ENCODE measurements at regions not wholly inside any gene's neighbourhood (a gene's known extent, or its start where the extent isn't known, plus 50 kb on each side); places are given as distances from the start of the nearest gene placed in this dataset.

DNA sequence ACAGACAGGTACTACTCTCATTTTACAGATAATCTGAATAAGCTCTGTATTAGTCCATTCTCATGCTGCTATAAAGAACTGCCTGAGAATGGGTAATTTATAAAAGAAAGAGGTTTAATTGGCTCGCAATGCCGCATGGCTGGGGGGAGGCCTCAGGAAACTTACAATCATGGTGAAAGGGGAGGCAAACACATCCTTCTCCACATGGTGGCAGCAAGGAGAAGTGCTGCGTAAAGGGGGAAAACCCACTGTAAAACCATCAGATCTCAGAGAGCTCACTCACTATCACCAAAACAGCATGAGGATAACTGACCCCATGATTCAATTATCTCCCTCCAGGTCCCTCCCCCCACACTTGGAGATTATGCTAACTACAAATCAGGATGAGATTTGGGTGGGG is 254.4 kb downstream of the KCNE4 start:
- Histone ChIP-seq H3F3A (replicated peaks; ENCODE audit: insufficient read depth) (no peaks in the 10 kb centered on the region), H3K4me1 (ENCODE audit: control insufficient read depth in 1 of 2, insufficient read depth in 2 of 2, low read depth in 1 of 2, low read length in 1 of 2) (no peaks in the 10 kb centered on the region), H3K4me2 (no peak overlapping the region), H3K4me3 (ENCODE audit: low read depth in 2 of 2, low read length in 1 of 2) (no peak overlapping the region), H3K9ac (no peak overlapping the region), H4K20me1 (ENCODE audit: insufficient read depth) (no peaks in the 10 kb centered on the region), H3K9me2 (no peaks in the 10 kb centered on the region), H3K79me2 (ENCODE audit: insufficient read depth) (no peaks in the 10 kb centered on the region), H2AFZ (ENCODE audit: low read depth) (no peak overlapping the region), H3K27ac (ENCODE audit: low read depth in 2 of 2, low read length in 1 of 2) (no peak overlapping the region), H3K9me3 (no peaks in the 10 kb centered on the region), H3K27me3 (ENCODE audit: insufficient read depth) (no peaks in the 10 kb centered on the region), H3K36me3 (replicated peaks in 1 of 2; ENCODE audit: control insufficient read depth in 1 of 2, insufficient read depth in 2 of 2, low read length in 1 of 2) (no peaks in the 10 kb centered on the region)
- no peak for DNase-seq
- TF ChIP-seq RAD21 (IDR thresholded peaks at IDR 0.05; ENCODE audit: low read length) (peak; percentile 44), SMC3 (IDR thresholded peaks at IDR 0.05; ENCODE audit: low read depth, low read length) (peak; percentile 21; the same call in 1 of the 2 replicates), YY1 (IDR thresholded peaks at IDR 0.05; ENCODE audit: low read depth) (no peak)
- TF ChIP-seq, protein P1, sequence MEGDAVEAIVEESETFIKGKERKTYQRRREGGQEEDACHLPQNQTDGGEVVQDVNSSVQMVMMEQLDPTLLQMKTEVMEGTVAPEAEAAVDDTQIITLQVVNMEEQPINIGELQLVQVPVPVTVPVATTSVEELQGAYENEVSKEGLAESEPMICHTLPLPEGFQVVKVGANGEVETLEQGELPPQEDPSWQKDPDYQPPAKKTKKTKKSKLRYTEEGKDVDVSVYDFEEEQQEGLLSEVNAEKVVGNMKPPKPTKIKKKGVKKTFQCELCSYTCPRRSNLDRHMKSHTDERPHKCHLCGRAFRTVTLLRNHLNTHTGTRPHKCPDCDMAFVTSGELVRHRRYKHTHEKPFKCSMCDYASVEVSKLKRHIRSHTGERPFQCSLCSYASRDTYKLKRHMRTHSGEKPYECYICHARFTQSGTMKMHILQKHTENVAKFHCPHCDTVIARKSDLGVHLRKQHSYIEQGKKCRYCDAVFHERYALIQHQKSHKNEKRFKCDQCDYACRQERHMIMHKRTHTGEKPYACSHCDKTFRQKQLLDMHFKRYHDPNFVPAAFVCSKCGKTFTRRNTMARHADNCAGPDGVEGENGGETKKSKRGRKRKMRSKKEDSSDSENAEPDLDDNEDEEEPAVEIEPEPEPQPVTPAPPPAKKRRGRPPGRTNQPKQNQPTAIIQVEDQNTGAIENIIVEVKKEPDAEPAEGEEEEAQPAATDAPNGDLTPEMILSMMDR (IDR thresholded peaks at IDR 0.05) = peak; percentile 52
- ChIA-PET CTCF (interaction anchor here (1.3 kb wide), 1 partner anchor 335 kb away, joined by 4 read pairs; no protein-coding TSS in a partner anchor), POLR2A (no interaction called here)
- 85% methylated on average over 3 of the region's 3 CpGs for WGBS (ENCODE audit: low lambda C conversion rate)

DNA sequence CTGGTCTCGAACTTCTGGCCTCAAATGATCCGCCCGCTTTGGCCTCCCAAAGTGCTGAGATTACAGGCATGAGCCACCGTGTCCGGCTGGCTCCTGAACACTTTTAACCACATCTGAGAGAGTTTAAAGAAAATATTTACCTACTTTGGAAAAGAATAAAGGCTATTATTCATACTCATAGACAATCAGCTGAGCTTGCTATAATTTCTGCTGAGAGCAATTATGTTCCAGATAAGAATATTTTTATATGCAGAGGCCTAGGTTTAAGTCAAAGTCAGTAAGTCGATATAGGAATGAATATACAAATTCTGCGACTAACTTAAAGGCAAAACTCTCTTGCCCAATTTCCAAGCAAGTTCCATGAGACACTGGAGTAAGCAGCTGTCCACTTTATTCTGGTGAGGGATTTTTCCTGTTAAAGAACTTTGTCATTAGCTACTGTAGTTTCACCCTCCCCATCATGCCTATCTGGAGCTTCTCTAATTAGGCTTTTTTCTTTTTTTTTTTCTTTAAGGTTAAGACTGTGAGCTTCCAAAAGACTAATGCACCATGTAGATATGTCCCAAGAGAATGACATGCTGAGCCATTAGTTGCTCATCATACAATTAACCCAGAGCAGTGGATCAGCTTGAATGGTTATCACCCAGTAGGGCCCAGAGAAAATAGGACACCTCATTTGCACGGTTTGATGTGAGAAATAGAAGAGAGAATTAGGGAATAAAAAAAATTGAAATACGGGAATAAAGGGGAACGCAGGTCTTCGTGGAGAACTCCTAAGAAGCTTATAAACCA is 260.1 kb downstream of the KCNE4 start:
- no peak overlapping the region for H3K9ac ChIP-seq
- no peak for DNase-seq
- no peak overlapping the region for H3K4me3 ChIP-seq (ENCODE audit: low read depth in 2 of 2, low read length in 1 of 2)
- no peak overlapping the region for H3K27ac ChIP-seq (ENCODE audit: low read depth in 2 of 2, low read length in 1 of 2)
- H3K4me2 ChIP-seq = no peak overlapping the region
- TF ChIP-seq YY1 (IDR thresholded peaks at IDR 0.05; ENCODE audit: low read depth) (no peak), MEF2A (IDR thresholded peaks at IDR 0.05; ENCODE audit: borderline replicate concordance, low read depth) (no peak), NRF1 (IDR thresholded peaks at IDR 0.05; ENCODE audit: low read depth, low read length) (no peak), SMC3 (IDR thresholded peaks at IDR 0.05; ENCODE audit: low read depth, low read length) (no peak)
- TF ChIP-seq, protein P2, sequence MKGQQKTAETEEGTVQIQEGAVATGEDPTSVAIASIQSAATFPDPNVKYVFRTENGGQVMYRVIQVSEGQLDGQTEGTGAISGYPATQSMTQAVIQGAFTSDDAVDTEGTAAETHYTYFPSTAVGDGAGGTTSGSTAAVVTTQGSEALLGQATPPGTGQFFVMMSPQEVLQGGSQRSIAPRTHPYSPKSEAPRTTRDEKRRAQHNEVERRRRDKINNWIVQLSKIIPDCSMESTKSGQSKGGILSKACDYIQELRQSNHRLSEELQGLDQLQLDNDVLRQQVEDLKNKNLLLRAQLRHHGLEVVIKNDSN (IDR thresholded peaks at IDR 0.05; ENCODE audit: borderline replicate concordance, low read depth) = no peak
- TF ChIP-seq, protein P3, sequence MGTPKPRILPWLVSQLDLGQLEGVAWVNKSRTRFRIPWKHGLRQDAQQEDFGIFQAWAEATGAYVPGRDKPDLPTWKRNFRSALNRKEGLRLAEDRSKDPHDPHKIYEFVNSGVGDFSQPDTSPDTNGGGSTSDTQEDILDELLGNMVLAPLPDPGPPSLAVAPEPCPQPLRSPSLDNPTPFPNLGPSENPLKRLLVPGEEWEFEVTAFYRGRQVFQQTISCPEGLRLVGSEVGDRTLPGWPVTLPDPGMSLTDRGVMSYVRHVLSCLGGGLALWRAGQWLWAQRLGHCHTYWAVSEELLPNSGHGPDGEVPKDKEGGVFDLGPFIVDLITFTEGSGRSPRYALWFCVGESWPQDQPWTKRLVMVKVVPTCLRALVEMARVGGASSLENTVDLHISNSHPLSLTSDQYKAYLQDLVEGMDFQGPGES (IDR thresholded peaks at IDR 0.05; ENCODE audit: low read depth, low read length) = no peak
- H3K36me3 ChIP-seq (replicated peaks in 1 of 2; ENCODE audit: control insufficient read depth in 1 of 2, insufficient read depth in 2 of 2, low read length in 1 of 2) = no peaks in the 10 kb centered on the region
- no peak overlapping the region for H2AFZ ChIP-seq (ENCODE audit: low read depth)
- no peaks in the 10 kb centered on the region for H3K9me2 ChIP-seq
- H3K27me3 ChIP-seq (ENCODE audit: insufficient read depth) = no peaks in the 10 kb centered on the region
- no peaks in the 10 kb centered on the region for H3K9me3 ChIP-seq
- WGBS (ENCODE audit: low lambda C conversion rate) = 85% methylated on average over 11 of the region's 11 CpGs
- ChIA-PET CTCF (interaction anchor here (0.6 kb wide), 1 partner anchor 49 kb away, joined by 3 read pairs; no protein-coding TSS in a partner anchor), POLR2A (interaction anchor here (0.6 kb wide), 1 partner anchor 100 kb away, joined by 4 read pairs; no protein-coding TSS in a partner anchor)
- peaks cover 0 to 10% of the 10 kb centered on the region in 2 experiments; a peak in 1 of 4 replicates for H3K4me1 ChIP-seq (ENCODE audit: control insufficient read depth in 1 of 2, insufficient read depth in 2 of 2, low read depth in 1 of 2, low read length in 1 of 2)
- H3K79me2 ChIP-seq (ENCODE audit: insufficient read depth) = no peaks in the 10 kb centered on the region
- no peaks in the 10 kb centered on the region for H4K20me1 ChIP-seq (ENCODE audit: insufficient read depth)
- H3F3A ChIP-seq (replicated peaks; ENCODE audit: insufficient read depth) = no peaks in the 10 kb centered on the region

Measured in SK-N-SH (cell line).